Motor neuron (in vitro differentiated cells): ENCODE measurements at regions not wholly inside any gene's neighbourhood (a gene's known extent, or its start where the extent isn't known, plus 50 kb on each side); places are given as distances from the start of the nearest gene placed in this dataset.
A peak's percentile ranks its signal among the peaks of the same experiment; 100 is the strongest.

Experiments
- ATAC-seq, 8 experiments: fragments of 200-7000 bp; cut with Tn5 transposase; replicated peaks in 6 of 8; 2 replicates each; pipeline ENCODE4 v1.8.0; 2021; ENCODE audit warnings: mild to moderate bottlenecking in 8 of 8, moderate library complexity in 8 of 8
- H3K27ac ChIP-seq, 2 donors: fragments of 250-450 bp; sonication (Bioruptor Pico); 2 replicates each; pipeline ENCODE4 v1.9.0; 2021; ENCODE audit warnings: antibody characterized with exemption in 2 of 2, mild to moderate bottlenecking in 2 of 2, moderate library complexity in 1 of 2
- H3K4me1 ChIP-seq, 2 donors: fragments of 250-450 bp; sonication (Bioruptor Pico); replicated peaks in 1 of 2; 2 replicates each; pipeline ENCODE4 v1.6.1; 2021; ENCODE audit warnings: antibody characterized with exemption in 2 of 2, mild to moderate bottlenecking in 2 of 2, moderate library complexity in 1 of 2
- H3K4me3 ChIP-seq, 5 donors: fragments of 250-450 bp; sonication (Bioruptor Pico); 2 replicates each; pipeline ENCODE4 v1.9.0; 2021; ENCODE audit warnings: antibody characterized with exemption in 5 of 5, mild to moderate bottlenecking in 5 of 5, moderate library complexity in 4 of 5
- WGBS, 10 experiments: fragments of 450-650 bp; shearing (Covaris generic); methylation state at CpG; one replicate each; pipeline ENCODE4 v1.0.0; 2022; 5-methylcytosine and 5-hydroxymethylcytosine counted together
- in situ Hi-C, 9 experiments: fragments of 400-800 bp; cut with MboI; loops; one replicate each; pipeline ENCODE4 v1.15.0; 2021; ENCODE audit warnings: low sequenced_read_pairs in 9 of 9, low pct_unique_long_range_greater_than_20kb in 2 of 9; ENCODE audit not compliant: unreplicated experiment in 9 of 9

- H3K4me3 ChIP-seq, result no peak overlapping the region
- 11 to 76% (median 40%) methylated on average over 1 to 6 of the region's 6 CpGs; no CpG with 5 or more reads in 1 of the 10 experiments for WGBS, 10 experiments
- peaks cover 0 to 7% of the 10 kb centered on the region in 2 donors for H3K4me1 ChIP-seq
- no peak overlapping the region for H3K27ac ChIP-seq
- ATAC-seq, result no peak
- in situ Hi-C loops, result no loop called here
Observed at GRCh38 chr4:28548594-28548993, 1688.0 kb downstream of the STIM2 start.

GRCh38 chr4:28555866-28556265 lies 1695.2 kb downstream of the STIM2 start:
- 0 to 100% (median 62%) methylated on average over 1 to 2 of the region's 2 CpGs; no CpG with 5 or more reads in 4 of the 10 experiments for WGBS, 10 experiments
- Histone ChIP-seq H3K4me1 (peaks cover 0 to 3% of the 10 kb centered on the region in 2 donors), H3K4me3 (no peak overlapping the region), H3K27ac (no peak overlapping the region)
- in situ Hi-C loops, result no loop called here
- ATAC-seq, result no peak

- 4 to 93% (median 74%) methylated on average over 1 to 2 of the region's 2 CpGs for WGBS, 10 experiments
- Histone ChIP-seq H3K27ac (no peak overlapping the region), H3K4me1 (peaks cover 0 to 3% of the 10 kb centered on the region in 2 donors), H3K4me3 (no peak overlapping the region)
- in situ Hi-C loops, result no loop called here
- no peak for ATAC-seq
Observed at GRCh38 chr4:28557755-28558154, 1697.1 kb downstream of the STIM2 start.

GRCh38 chr4:28558895-28559294 lies 1698.3 kb downstream of the STIM2 start:
- in situ Hi-C loops, result no loop called here
- ATAC-seq, result peak in 3 of 8 experiments; percentile 49 to 97 (median 59)
- H3K4me3 ChIP-seq, result no peak overlapping the region
- H3K27ac ChIP-seq, result no peak overlapping the region
- H3K4me1 ChIP-seq, result peaks cover 0 to 3% of the 10 kb centered on the region in 2 donors
- WGBS, 10 experiments, result 0 to 94% (median 64%) methylated on average over 1 to 2 of the region's 2 CpGs; no CpG with 5 or more reads in 4 of the 10 experiments

GRCh38 chr4:28562913-28563312 lies 1702.3 kb downstream of the STIM2 start:
- Histone ChIP-seq H3K4me3 (no peak overlapping the region), H3K27ac (no peak overlapping the region), H3K4me1 (peaks cover 0 to 3% of the 10 kb centered on the region in 2 donors)
- no peak for ATAC-seq
- 0 to 100% (median 40%) methylated on average over 1 of the region's 4 CpGs; no CpG with 5 or more reads in 5 of the 10 experiments for WGBS, 10 experiments
- in situ Hi-C loops, result no loop called here

- Histone ChIP-seq H3K4me3 (no peak overlapping the region), H3K27ac (no peak overlapping the region), H3K4me1 (no peaks in the 10 kb centered on the region)
- 0 to 100% (median 88%) methylated on average over 1 to 2 of the region's 2 CpGs; no CpG with 5 or more reads in 1 of the 10 experiments for WGBS, 10 experiments
- ATAC-seq, result no peak
- in situ Hi-C loops, result no loop called here
Observed at GRCh38 chr4:28565396-28565795, 1704.8 kb downstream of the STIM2 start.

GRCh38 chr4:28600958-28601357 lies 1740.3 kb downstream of the STIM2 start:
- H3K4me3 ChIP-seq, result no peak overlapping the region
- H3K4me1 ChIP-seq, result no peaks in the 10 kb centered on the region
- no peak overlapping the region for H3K27ac ChIP-seq
- no peak for ATAC-seq
- 0 to 100% (median 75%) methylated on average over 1 to 2 of the region's 2 CpGs for WGBS, 10 experiments
- in situ Hi-C loops, result no loop called here

- Histone ChIP-seq H3K27ac (no peak overlapping the region), H3K4me3 (no peak overlapping the region), H3K4me1 (no peaks in the 10 kb centered on the region)
- ATAC-seq, result no peak
- in situ Hi-C loops, result no loop called here
- WGBS, 10 experiments, result 0 to 84% (median 13%) methylated on average over 1 to 3 of the region's 3 CpGs; no CpG with 5 or more reads in 1 of the 10 experiments
Observed at GRCh38 chr4:28621591-28621990, 1761.0 kb downstream of the STIM2 start.

GRCh38 chr4:28636971-28637370 lies 1776.3 kb downstream of the STIM2 start:
- 6 to 100% (median 88%) methylated on average over 1 to 3 of the region's 3 CpGs for WGBS, 10 experiments
- in situ Hi-C loops, result no loop called here
- H3K4me3 ChIP-seq, result no peak overlapping the region
- no peaks in the 10 kb centered on the region for H3K4me1 ChIP-seq
- no peak overlapping the region for H3K27ac ChIP-seq
- no peak for ATAC-seq

GRCh38 chr4:28639747-28640146 lies 1779.1 kb downstream of the STIM2 start:
- in situ Hi-C loops, result no loop called here
- Histone ChIP-seq H3K27ac (no peak overlapping the region), H3K4me3 (no peak overlapping the region), H3K4me1 (no peaks in the 10 kb centered on the region)
- no peak for ATAC-seq
- 33 to 100% (median 90%) methylated on average over 2 of the region's 2 CpGs; no CpG with 5 or more reads in 3 of the 10 experiments for WGBS, 10 experiments

- Histone ChIP-seq H3K27ac (no peak overlapping the region), H3K4me1 (no peaks in the 10 kb centered on the region), H3K4me3 (no peak overlapping the region)
- no peak for ATAC-seq
- in situ Hi-C loops, result no loop called here
- 6 to 100% (median 78%) methylated on average over 1 to 3 of the region's 3 CpGs for WGBS, 10 experiments
Observed at GRCh38 chr4:28654618-28655017, 1794.0 kb downstream of the STIM2 start.

- 0 to 100% (median 61%) methylated on average over 1 of the region's 1 CpG; no CpG with 5 or more reads in 2 of the 10 experiments for WGBS, 10 experiments
- in situ Hi-C loops, result no loop called here
- H3K4me3 ChIP-seq, result no peak overlapping the region
- ATAC-seq, result no peak
- no peak overlapping the region for H3K27ac ChIP-seq
- peaks cover 0 to under 1% of the 10 kb centered on the region in 2 donors for H3K4me1 ChIP-seq
Observed at GRCh38 chr4:28665306-28665705, 1804.7 kb downstream of the STIM2 start.

- Histone ChIP-seq H3K4me1 (no peaks in the 10 kb centered on the region), H3K27ac (no peak overlapping the region), H3K4me3 (no peak overlapping the region)
- in situ Hi-C loops, result no loop called here
- no peak for ATAC-seq
Observed at GRCh38 chr4:28675582-28675981, 1814.9 kb downstream of the STIM2 start.

GRCh38 chr4:28677808-28678207 lies 1817.2 kb downstream of the STIM2 start:
- in situ Hi-C loops, result no loop called here
- no peak for ATAC-seq

More at GRCh38 chr4:28677808-28678207, 1817.2 kb downstream of the STIM2 start:
- H3K4me3 ChIP-seq, result no peak overlapping the region
- no peak overlapping the region for H3K27ac ChIP-seq
- H3K4me1 ChIP-seq, result no peaks in the 10 kb centered on the region
